PC-9 (cell line): ENCODE measurements at regions not wholly inside any gene's neighbourhood (a gene's known extent, or its start where the extent isn't known, plus 50 kb on each side); places are given as distances from the start of the nearest gene placed in this dataset.

Experiments
- CTCF ChIP-seq: fragments of 200-600 bp; sonication (generic); conservative IDR thresholded peaks from 2 replicates; pipeline ENCODE4 v1.6.1; 2017; ENCODE audit warnings: mixed run types, antibody characterized with exemption, mild to moderate bottlenecking, moderate library complexity
- EZH2 ChIP-seq: fragments of 200-600 bp; sonication (generic); IDR thresholded peaks from 2 replicates; pipeline ENCODE4 v1.8.0; 2017; ENCODE audit warnings: antibody characterized with exemption, low read depth

GRCh38 chr12:98372340-98373024 lies 142.9 kb upstream of the TMPO start:
- no peak for TF ChIP-seq CTCF
- no peak for TF ChIP-seq EZH2
